IMR-90 (cell line): ENCODE measurements at regions not wholly inside any gene's neighbourhood (a gene's known extent, or its start where the extent isn't known, plus 50 kb on each side); places are given as distances from the start of the nearest gene placed in this dataset.

Source experiments
- ATAC-seq: fragments of 200-7000 bp; cut with Tn5 transposase; 2 replicates; pipeline ENCODE4 v1.9.1; 2020; ENCODE audit warnings: low read depth, mild to moderate bottlenecking, moderate library complexity
- BruUV-seq: library from RNA; stranded (reverse); fragments of 400-500 nt; replicated peaks from 2 replicates; lab custom pipeline; 2021; lab: Mats Ljungman, UMichigan
- CTCF ChIA-PET: fragments of 300-600 bp; formaldehyde crosslinking; extraction: SDS; loops from one replicate; lab custom pipeline; 2021; ENCODE audit warnings: antibody characterized with exemption; lab: Yijun Ruan, JAX
- POLR2A ChIA-PET: fragments of 300-600 bp; sonication (Branson Sonifier 250); formaldehyde crosslinking; loops from one replicate; lab custom pipeline; 2022; ENCODE audit warnings: antibody characterized with exemption; ENCODE audit not compliant: unreplicated experiment; lab: Charles Lee
- DNase-seq: peaks from one replicate; pipeline ENCODE4 v3.0.0; 2013
- H2AFZ ChIP-seq: replicated peaks from 2 replicates; pipeline ENCODE3; 2013; ENCODE audit warnings: low read length, mild to moderate bottlenecking; ENCODE audit not compliant: poor library complexity
- H2AK5ac ChIP-seq: 2 replicates; pipeline ENCODE4 v1.6.1; 2013; ENCODE audit warnings: low read depth, low read length, inconsistent platforms
- H2AK9ac ChIP-seq: replicated peaks from 2 replicates; pipeline ENCODE3; 2013; ENCODE audit warnings: mild to moderate bottlenecking, low read depth, low read length, moderate library complexity; ENCODE audit not compliant: poor library complexity
- H2BK120ac ChIP-seq: 2 replicates; pipeline ENCODE4 v1.6.1; 2013; ENCODE audit warnings: low read depth, low read length, inconsistent platforms
- H2BK15ac ChIP-seq: 3 replicates; pipeline ENCODE4 v1.6.1; 2013; ENCODE audit warnings: low read depth, low read length, inconsistent platforms
- H2BK20ac ChIP-seq: 2 replicates; pipeline ENCODE4 v1.6.1; 2013; ENCODE audit warnings: low read depth, mild to moderate bottlenecking, inconsistent platforms, low read length, moderate library complexity
- H2BK5ac ChIP-seq: 2 replicates; pipeline ENCODE4 v1.6.1; 2013; ENCODE audit warnings: mild to moderate bottlenecking, low read depth, low read length, inconsistent platforms; ENCODE audit not compliant: poor library complexity, severe bottlenecking
- H3K14ac ChIP-seq: replicated peaks from 2 replicates; pipeline ENCODE4 v1.6.1; 2013; ENCODE audit warnings: low read depth, low read length, inconsistent platforms
- H3K18ac ChIP-seq: 2 replicates; pipeline ENCODE4 v1.6.1; 2013; ENCODE audit warnings: low read depth, low read length, control low read depth
- H3K23ac ChIP-seq: 2 replicates; pipeline ENCODE4 v1.6.1; 2013; ENCODE audit warnings: low read depth, low read length, inconsistent platforms
- H3K27ac ChIP-seq: 2 replicates; pipeline ENCODE4 v1.5.1; 2013; ENCODE audit warnings: mild to moderate bottlenecking, control low read depth, low read length; ENCODE audit not compliant: insufficient read depth
- H3K27me3 ChIP-seq: 2 replicates; pipeline ENCODE4 v1.6.1; 2013; ENCODE audit warnings: low read length; ENCODE audit not compliant: control insufficient read depth, insufficient read depth
- H3K36me3 ChIP-seq: 2 replicates; pipeline ENCODE4 v1.6.1; 2013; ENCODE audit warnings: low read length, mixed read lengths; ENCODE audit not compliant: control insufficient read depth, insufficient read depth
- H3K4ac ChIP-seq: 2 replicates; pipeline ENCODE4 v1.6.1; 2013; ENCODE audit warnings: low read depth, low read length, inconsistent platforms
- H3K4me1 ChIP-seq: 2 replicates; pipeline ENCODE4 v1.6.1; 2013; ENCODE audit warnings: low read length, mixed read lengths; ENCODE audit not compliant: control insufficient read depth, insufficient read depth
- H3K4me2 ChIP-seq: 2 replicates; pipeline ENCODE4 v1.6.1; 2013; ENCODE audit warnings: low read depth, mild to moderate bottlenecking, control low read depth, low read length, moderate library complexity
- H3K4me3 ChIP-seq: 2 replicates; pipeline ENCODE4 v1.5.1; 2013; ENCODE audit warnings: low read depth, mild to moderate bottlenecking, control low read depth, low read length, moderate library complexity; ENCODE audit not compliant: insufficient read depth
- H3K56ac ChIP-seq: 2 replicates; pipeline ENCODE4 v1.6.1; 2013; ENCODE audit warnings: low read length, inconsistent platforms; ENCODE audit not compliant: insufficient read depth; ENCODE audit errors: extremely low read depth
- H3K79me1 ChIP-seq, 2 experiments: 2 replicates each; pipeline ENCODE4 v1.6.1; 2013; ENCODE audit warnings: low read length in 2 of 2, inconsistent platforms in 1 of 2, low read depth in 1 of 2
- H3K9ac ChIP-seq: 2 replicates; pipeline ENCODE4 v1.6.1; 2013; ENCODE audit warnings: low read depth, low read length, control low read depth
- H3K9me1 ChIP-seq: 2 replicates; pipeline ENCODE4 v1.6.1; 2013; ENCODE audit warnings: low read length, inconsistent platforms; ENCODE audit not compliant: insufficient read depth
- H3K9me3 ChIP-seq: 2 replicates; pipeline ENCODE4 v1.6.1; 2013; ENCODE audit warnings: low read length; ENCODE audit not compliant: control insufficient read depth, insufficient read depth
- H4K20me1 ChIP-seq: 2 replicates; pipeline ENCODE4 v1.6.1; 2013; ENCODE audit warnings: low read length, inconsistent platforms; ENCODE audit not compliant: insufficient read depth
- H4K5ac ChIP-seq: 2 replicates; pipeline ENCODE4 v1.6.1; 2013; ENCODE audit warnings: mild to moderate bottlenecking, low read depth, low read length, control low read depth
- H4K8ac ChIP-seq, 2 experiments: 2 replicates each; pipeline ENCODE4 v1.6.1; 2013; ENCODE audit warnings: low read depth in 2 of 2, low read length in 2 of 2, control low read depth in 1 of 2, inconsistent platforms in 1 of 2
- H4K91ac ChIP-seq: 2 replicates; pipeline ENCODE4 v1.6.1; 2013; ENCODE audit warnings: low read depth, low read length, inconsistent platforms; ENCODE audit not compliant: insufficient read depth
- CHD1 ChIP-seq: IDR thresholded peaks from 2 replicates; pipeline ENCODE4 v1.6.1; 2012; ENCODE audit warnings: low read depth, low read length, improper control_type of control experiment
- FOS ChIP-seq: fragments of 150-350 bp; IDR thresholded peaks from 2 replicates; pipeline ENCODE4 v1.6.1; 2016; ENCODE audit warnings: low read depth, low read length
- MXI1 ChIP-seq: IDR thresholded peaks from 2 replicates; pipeline ENCODE4 v1.6.1; 2012; ENCODE audit warnings: low read depth, mild to moderate bottlenecking, low read length, moderate library complexity, borderline replicate concordance
- POLR2A ChIP-seq: IDR thresholded peaks from 2 replicates; pipeline ENCODE4 v1.6.1; 2012; ENCODE audit warnings: mild to moderate bottlenecking, low read depth, low read length
- WGBS, 2 experiments: methylation state at CpG; one replicate each; pipeline versions ENCODE4 v1.1.5 to v1.1.7; 2013; ENCODE audit warnings: missing lambda C conversion rate in 2 of 2; ENCODE audit not compliant: insufficient read length in 1 of 2; ENCODE audit errors: extremely low coverage in 2 of 2; 5-methylcytosine and 5-hydroxymethylcytosine counted together
- dilution Hi-C: fragments of 300-500 bp; cut with HindIII; formaldehyde crosslinking; loops from one replicate; pipeline ENCODE4 v1.14.3; 2018; ENCODE audit warnings: low sequenced_read_pairs; ENCODE audit not compliant: unreplicated experiment
- in situ Hi-C: fragments of 300-500 bp; cut with MboI; formaldehyde crosslinking; loops from 3 replicates; pipeline ENCODE4 v1.14.3; 2019; ENCODE audit warnings: low sequenced_read_pairs, inconsistent platforms, mixed read lengths
- intact Hi-C: fragments of 100-400 bp; cut with micrococcal nuclease; formaldehyde crosslinking; loops from 2 replicates; pipeline ENCODE4 v1.10.0; 2022
- TF ChIP-seq, protein P1 (sequence below): fragments of 150-350 bp; IDR thresholded peaks from 2 replicates; pipeline ENCODE4 v1.6.1; 2016; ENCODE audit warnings: low read depth, mild to moderate bottlenecking, low read length, moderate library complexity, borderline replicate concordance
- TF ChIP-seq, protein P2 (sequence below): fragments of 150-350 bp; IDR thresholded peaks from 2 replicates; pipeline ENCODE4 v1.6.1; 2017; ENCODE audit warnings: mild to moderate bottlenecking, antibody characterized with exemption, low read length, low read depth

DNA sequence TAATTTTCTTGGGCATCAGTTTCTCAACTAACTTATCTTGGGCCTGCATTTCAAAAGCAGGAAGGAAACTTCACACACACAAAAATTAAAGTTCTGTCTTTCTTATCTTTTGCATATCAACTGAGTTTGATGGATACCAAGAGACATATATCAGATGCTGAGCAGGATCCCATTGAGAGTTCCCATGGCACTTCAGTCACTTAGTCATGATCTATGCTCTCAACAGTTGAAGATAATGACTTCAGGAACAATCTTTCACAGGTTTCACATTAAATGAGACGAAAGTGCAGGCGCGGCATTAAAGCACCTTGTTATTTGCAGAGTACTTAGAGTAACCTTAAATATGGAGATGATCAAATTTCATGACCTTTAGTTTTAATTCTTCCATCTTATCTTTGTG lies 2139.8 kb upstream of the CELF4 start:
- H2AK5ac ChIP-seq: no peak overlapping the region
- no peak overlapping the region for H3K4me2 ChIP-seq
- no peaks in the 10 kb centered on the region for H3K27me3 ChIP-seq
- no peak overlapping the region for H2AK9ac ChIP-seq
- H3K9ac ChIP-seq: no peak overlapping the region
- H2BK5ac ChIP-seq: no peak overlapping the region
- ChIA-PET POLR2A (no interaction called here), CTCF (no interaction called here)
- no peak overlapping the region for H2AFZ ChIP-seq
- TF ChIP-seq, protein P1, sequence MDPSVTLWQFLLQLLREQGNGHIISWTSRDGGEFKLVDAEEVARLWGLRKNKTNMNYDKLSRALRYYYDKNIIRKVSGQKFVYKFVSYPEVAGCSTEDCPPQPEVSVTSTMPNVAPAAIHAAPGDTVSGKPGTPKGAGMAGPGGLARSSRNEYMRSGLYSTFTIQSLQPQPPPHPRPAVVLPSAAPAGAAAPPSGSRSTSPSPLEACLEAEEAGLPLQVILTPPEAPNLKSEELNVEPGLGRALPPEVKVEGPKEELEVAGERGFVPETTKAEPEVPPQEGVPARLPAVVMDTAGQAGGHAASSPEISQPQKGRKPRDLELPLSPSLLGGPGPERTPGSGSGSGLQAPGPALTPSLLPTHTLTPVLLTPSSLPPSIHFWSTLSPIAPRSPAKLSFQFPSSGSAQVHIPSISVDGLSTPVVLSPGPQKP: no peak
- TF ChIP-seq MXI1 (no peak), CHD1 (no peak), FOS (no peak), POLR2A (no peak)
- TF ChIP-seq, protein P2, sequence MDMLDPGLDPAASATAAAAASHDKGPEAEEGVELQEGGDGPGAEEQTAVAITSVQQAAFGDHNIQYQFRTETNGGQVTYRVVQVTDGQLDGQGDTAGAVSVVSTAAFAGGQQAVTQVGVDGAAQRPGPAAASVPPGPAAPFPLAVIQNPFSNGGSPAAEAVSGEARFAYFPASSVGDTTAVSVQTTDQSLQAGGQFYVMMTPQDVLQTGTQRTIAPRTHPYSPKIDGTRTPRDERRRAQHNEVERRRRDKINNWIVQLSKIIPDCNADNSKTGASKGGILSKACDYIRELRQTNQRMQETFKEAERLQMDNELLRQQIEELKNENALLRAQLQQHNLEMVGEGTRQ: no peak
- H3K56ac ChIP-seq: no peak overlapping the region
- in situ Hi-C loops (no loop called here), dilution Hi-C loops (no loop called here), intact Hi-C loops (no loop called here)
- H2BK120ac ChIP-seq: no peak overlapping the region
- WGBS, 2 experiments: no CpG with 5 or more reads among the region's 3 CpGs
- H4K91ac ChIP-seq: no peak overlapping the region
- no peaks in the 10 kb centered on the region for H3K36me3 ChIP-seq
- H4K20me1 ChIP-seq: no peaks in the 10 kb centered on the region
- no peak overlapping the region for H3K14ac ChIP-seq
- no peak overlapping the region for H4K8ac ChIP-seq
- no peak overlapping the region for H4K5ac ChIP-seq
- no peaks in the 10 kb centered on the region for H3K9me3 ChIP-seq
- no peak overlapping the region for H3K4ac ChIP-seq
- DNase-seq (no peak), ATAC-seq (no peak)
- H3K27ac ChIP-seq: no peak overlapping the region
- H3K79me1 ChIP-seq: 0 out of 4 replicates have a peak, but pooled peaks cover 0 to 5% of the 10 kb centered on the region in 2 experiments
- no peaks in the 10 kb centered on the region for H3K4me1 ChIP-seq
- no peaks in the 10 kb centered on the region for H3K9me1 ChIP-seq
- no peak overlapping the region for H3K18ac ChIP-seq
- H3K23ac ChIP-seq: no peak overlapping the region
- BruUV-seq: no TSS peak
- no peak overlapping the region for H2BK15ac ChIP-seq
- no peak overlapping the region for H2BK20ac ChIP-seq
- no peak overlapping the region for H3K4me3 ChIP-seq
